ENCODE measurements at regions not wholly inside any gene's neighbourhood (a gene's known extent, or its start where the extent isn't known, plus 50 kb on each side); places are given as distances from the start of the nearest gene placed in this dataset.

DNA sequence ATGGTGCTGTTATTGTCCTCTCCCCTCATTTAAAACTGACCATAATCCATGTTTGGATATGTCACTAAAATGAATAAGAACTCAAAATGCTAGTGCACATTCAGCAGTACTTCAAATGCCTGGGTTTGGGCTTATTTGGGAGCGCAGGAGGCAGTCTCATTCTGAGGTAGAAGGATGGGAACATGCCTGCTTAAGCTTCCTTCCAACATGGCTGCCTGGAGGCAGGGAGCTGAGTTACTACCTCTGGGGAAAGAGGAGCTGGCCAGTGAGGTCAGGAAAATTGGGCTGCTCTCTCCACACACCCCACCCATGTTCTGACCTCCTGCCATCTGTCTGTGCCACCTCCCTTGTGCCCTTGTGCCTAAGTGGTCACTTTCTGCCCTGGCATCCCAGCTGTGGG, 85.7 kb downstream of the PTPRS start:
- Histone ChIP-seq H3K27ac (no peak overlapping the region), H3K9me3 (peaks cover 0 to 30% (median 8%) of the 10 kb centered on the region in 4 donors), H3K36me3 (peaks cover 0 to 82% (median 0%) of the 10 kb centered on the region in 3 donors), H3K27me3 (no peaks in the 10 kb centered on the region), H3K4me1 (no peaks in the 10 kb centered on the region), H3K4me3 (no peak overlapping the region)
- DNase-seq (ENCODE audit: low spot score in 2 of 2) = no peak
- TF ChIP-seq POLR2A (IDR thresholded peaks at IDR 0.05) = no peak
- TF ChIP-seq, protein P1, sequence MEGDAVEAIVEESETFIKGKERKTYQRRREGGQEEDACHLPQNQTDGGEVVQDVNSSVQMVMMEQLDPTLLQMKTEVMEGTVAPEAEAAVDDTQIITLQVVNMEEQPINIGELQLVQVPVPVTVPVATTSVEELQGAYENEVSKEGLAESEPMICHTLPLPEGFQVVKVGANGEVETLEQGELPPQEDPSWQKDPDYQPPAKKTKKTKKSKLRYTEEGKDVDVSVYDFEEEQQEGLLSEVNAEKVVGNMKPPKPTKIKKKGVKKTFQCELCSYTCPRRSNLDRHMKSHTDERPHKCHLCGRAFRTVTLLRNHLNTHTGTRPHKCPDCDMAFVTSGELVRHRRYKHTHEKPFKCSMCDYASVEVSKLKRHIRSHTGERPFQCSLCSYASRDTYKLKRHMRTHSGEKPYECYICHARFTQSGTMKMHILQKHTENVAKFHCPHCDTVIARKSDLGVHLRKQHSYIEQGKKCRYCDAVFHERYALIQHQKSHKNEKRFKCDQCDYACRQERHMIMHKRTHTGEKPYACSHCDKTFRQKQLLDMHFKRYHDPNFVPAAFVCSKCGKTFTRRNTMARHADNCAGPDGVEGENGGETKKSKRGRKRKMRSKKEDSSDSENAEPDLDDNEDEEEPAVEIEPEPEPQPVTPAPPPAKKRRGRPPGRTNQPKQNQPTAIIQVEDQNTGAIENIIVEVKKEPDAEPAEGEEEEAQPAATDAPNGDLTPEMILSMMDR (IDR thresholded peaks at IDR 0.05) = no peak
- no peak for TF ChIP-seq EP300 (IDR thresholded peaks at IDR 0.05)
- 100% methylated on average over 1 of the region's 1 CpG for WGBS, 2 donors

DNA sequence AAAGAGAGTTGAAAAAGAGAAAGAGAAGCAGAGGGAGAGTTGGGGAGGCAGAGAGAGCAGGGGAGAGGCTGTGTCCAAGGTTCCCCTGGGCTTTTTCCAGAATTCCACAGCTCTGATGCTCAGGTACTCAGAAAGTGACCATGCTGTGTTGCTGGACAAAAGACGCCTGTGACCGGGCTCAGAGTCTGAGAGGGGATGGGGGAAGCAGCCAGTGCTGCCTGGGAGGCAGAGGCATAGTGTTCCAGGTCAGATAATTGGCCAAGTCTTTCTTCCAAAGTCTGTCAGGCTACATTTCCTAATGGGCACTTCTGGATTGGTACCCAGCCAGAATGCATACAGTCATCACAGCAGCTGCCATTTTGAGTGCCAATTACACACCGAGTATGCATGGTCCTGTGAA, 86.1 kb downstream of the PTPRS start:
- TF ChIP-seq EP300 (IDR thresholded peaks at IDR 0.05) (no peak), POLR2A (IDR thresholded peaks at IDR 0.05) (no peak)
- TF ChIP-seq, protein P1 (IDR thresholded peaks at IDR 0.05) = no peak
- Histone ChIP-seq H3K36me3 (peaks cover 0 to 82% (median 0%) of the 10 kb centered on the region in 3 donors), H3K27me3 (no peaks in the 10 kb centered on the region), H3K27ac (no peak overlapping the region), H3K4me3 (no peak overlapping the region), H3K9me3 (peaks cover 0 to 30% (median 8%) of the 10 kb centered on the region in 4 donors), H3K4me1 (no peaks in the 10 kb centered on the region)
- DNase-seq (ENCODE audit: low spot score in 2 of 2) = no peak
- WGBS, 2 donors = 93 to 95% methylated on average over 3 of the region's 3 CpGs

DNA sequence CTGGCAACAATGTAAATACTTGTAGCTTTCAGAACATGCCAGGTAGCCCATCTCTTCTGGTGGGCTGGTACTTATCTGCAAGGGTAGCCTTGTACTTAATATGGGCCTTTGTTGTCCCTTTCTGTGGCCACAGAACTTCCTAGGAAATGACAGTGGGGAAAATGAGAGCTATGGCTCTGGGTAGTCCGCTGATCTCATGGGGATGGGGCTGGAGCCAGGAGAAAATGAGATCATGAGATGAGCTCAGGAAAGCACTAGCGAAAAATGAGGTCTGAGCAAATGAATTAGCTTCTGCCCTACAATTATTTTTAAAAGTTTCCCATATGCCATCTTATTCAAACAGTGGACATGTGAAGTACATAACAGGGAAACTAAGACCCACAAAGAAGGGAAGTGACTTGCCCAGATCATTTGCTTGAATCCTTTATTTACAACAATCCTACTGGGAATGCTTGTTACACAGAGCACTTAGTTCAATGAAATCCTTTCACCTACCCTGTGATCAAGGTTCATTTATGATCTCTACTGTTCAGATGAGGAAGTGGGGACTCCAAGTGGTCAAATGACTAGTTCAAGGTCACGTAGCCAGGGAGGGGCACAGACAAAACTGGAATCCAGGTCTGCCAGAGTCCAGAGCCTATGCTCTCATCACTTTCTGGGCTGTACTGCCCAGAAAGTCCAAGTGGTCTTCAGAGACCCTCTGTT, 87.1 kb downstream of the PTPRS start:
- peak in 1 of 2 donors; percentile 25 for DNase-seq (ENCODE audit: low spot score in 2 of 2)
- Histone ChIP-seq H3K4me3 (no peak overlapping the region), H3K36me3 (peaks cover 0 to 83% (median 0%) of the 10 kb centered on the region in 3 donors), H3K9me3 (peaks cover 0 to 30% (median 8%) of the 10 kb centered on the region in 4 donors), H3K4me1 (no peaks in the 10 kb centered on the region), H3K27ac (no peak overlapping the region), H3K27me3 (no peaks in the 10 kb centered on the region)
- 73 to 86% methylated on average over 3 of the region's 3 CpGs for whole genome bisulfite sequencing, 2 donors
- TF ChIP-seq EP300 (IDR thresholded peaks at IDR 0.05) = no peak
- TF ChIP-seq, protein P1 (IDR thresholded peaks at IDR 0.05) = no peak
- no peak for TF ChIP-seq POLR2A (IDR thresholded peaks at IDR 0.05)

DNA sequence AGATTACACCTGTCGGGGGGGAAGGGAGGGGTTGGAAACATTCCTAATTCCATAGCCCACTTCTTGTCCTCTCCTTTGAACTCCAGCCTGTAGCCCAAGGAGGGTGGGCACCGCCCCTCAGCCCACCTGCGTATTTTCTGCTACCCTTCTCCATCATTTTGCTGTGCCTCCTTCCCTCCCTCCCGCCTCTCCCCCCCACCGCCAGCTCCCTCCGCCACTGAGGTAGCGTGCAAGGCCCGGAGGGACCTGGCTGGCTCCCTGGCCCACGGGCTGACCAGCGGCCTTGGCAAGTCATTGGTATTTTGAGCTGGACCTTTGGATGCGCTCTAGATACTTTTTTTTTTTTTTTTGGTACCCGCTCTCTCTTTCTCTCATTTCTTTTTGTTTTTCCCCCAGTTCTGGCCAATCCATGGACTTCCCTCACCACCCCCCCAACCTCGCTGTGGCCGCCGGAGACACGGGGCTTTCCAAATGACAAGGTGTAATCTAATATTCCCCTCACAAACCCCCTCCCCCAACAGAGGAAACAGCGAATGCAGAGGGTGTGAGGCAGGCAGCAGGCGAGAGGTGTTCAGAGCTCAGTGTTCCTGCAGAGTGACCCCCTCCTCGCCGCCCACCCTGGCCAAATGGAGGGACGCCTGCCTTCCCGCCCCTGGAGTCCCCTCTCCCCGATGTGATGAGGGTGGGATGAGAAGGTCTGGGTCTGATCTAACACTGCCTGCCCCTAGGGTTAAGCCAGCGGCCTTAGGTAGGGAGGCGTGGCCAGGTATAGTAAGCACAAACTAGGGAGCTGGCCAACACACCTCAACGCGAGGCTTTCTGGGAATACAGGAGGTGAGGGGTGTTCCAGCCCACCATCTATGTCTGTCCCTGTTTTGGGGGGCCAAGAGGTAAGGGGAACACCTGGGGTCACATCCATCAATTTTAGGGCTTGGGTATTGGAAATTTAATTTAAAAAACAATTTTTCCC, 89.2 kb downstream of the PTPRS start:
- Histone ChIP-seq H3K4me3 (no peak overlapping the region), H3K9me3 (peaks cover 0 to 26% (median 8%) of the 10 kb centered on the region in 4 donors), H3K27ac (no peak overlapping the region), H3K36me3 (peaks cover 0 to 76% (median 0%) of the 10 kb centered on the region in 3 donors), H3K27me3 (no peaks in the 10 kb centered on the region), H3K4me1 (no peaks in the 10 kb centered on the region)
- TF ChIP-seq, protein P1 (IDR thresholded peaks at IDR 0.05) = no peak
- TF ChIP-seq POLR2A (IDR thresholded peaks at IDR 0.05) (no peak), EP300 (IDR thresholded peaks at IDR 0.05) (no peak)
- DNase-seq (ENCODE audit: low spot score in 2 of 2) = no peak
- WGBS, 2 donors = 75 to 79% methylated on average over 19 to 27 of the region's 27 CpGs
